Keratinocyte (primary cell): ENCODE measurements at regions not wholly inside any gene's neighbourhood (a gene's known extent, or its start where the extent isn't known, plus 50 kb on each side); places are given as distances from the start of the nearest gene placed in this dataset.

Experiments used
- DNase-seq: peaks from one replicate; pipeline ENCODE4 v3.0.0-alpha.2; 2011; ENCODE audit warnings: low read depth, missing footprints, low spot score
- FAIRE-seq: peaks from 2 replicates; lab custom pipeline; 2011; peaks lifted over from hg19 to GRCh38; lab: Jason Lieb, UNC
- H2AFZ ChIP-seq: 2 replicates; pipeline ENCODE4 v1.6.0; 2012; ENCODE audit warnings: low read length, control low read depth, inconsistent platforms; ENCODE audit not compliant: control insufficient read depth
- H3K27ac ChIP-seq: 2 replicates; pipeline ENCODE4 v1.5.1; 2011; ENCODE audit warnings: low read length; ENCODE audit not compliant: control insufficient read depth, insufficient read depth
- H3K27me3 ChIP-seq: 3 replicates; pipeline ENCODE4 v1.6.0; 2011; ENCODE audit warnings: low read length; ENCODE audit not compliant: control insufficient read depth, insufficient read depth; ENCODE audit errors: extremely low read depth
- H3K36me3 ChIP-seq, 2 experiments: 2 replicates in 1 of 2; 3 replicates in 1 of 2; pipeline ENCODE4 v1.5.1; 2011; ENCODE audit warnings: low read length in 2 of 2, mild to moderate bottlenecking in 1 of 2; ENCODE audit not compliant: control insufficient read depth in 2 of 2, insufficient read depth in 2 of 2; ENCODE audit errors: extremely low read depth in 1 of 2
- H3K4me1 ChIP-seq: 3 replicates; pipeline ENCODE4 v1.5.1; 2011; ENCODE audit warnings: low read length; ENCODE audit not compliant: control insufficient read depth, insufficient read depth; ENCODE audit errors: extremely low read depth
- H3K4me2 ChIP-seq: 3 replicates; pipeline ENCODE4 v1.6.0; 2011; ENCODE audit warnings: low read depth, low read length; ENCODE audit not compliant: control insufficient read depth, insufficient read depth; ENCODE audit errors: extremely low read depth
- H3K4me3 ChIP-seq, 3 experiments: fragments of 200-600 bp in 1 of 3; sonication (generic) in 1 of 3; 2 replicates in 2 of 3; 3 replicates in 1 of 3; pipeline ENCODE4 v1.5.1; 2011 to 2016; ENCODE audit warnings: low read length in 3 of 3, mild to moderate bottlenecking in 3 of 3, control low read depth in 2 of 3, inconsistent platforms in 1 of 3, low read depth in 1 of 3, mixed read lengths in 1 of 3, mixed run types in 1 of 3, moderate library complexity in 1 of 3; ENCODE audit not compliant: control insufficient read depth in 2 of 3, insufficient read depth in 2 of 3; ENCODE audit errors: extremely low read depth in 1 of 3
- H3K79me2 ChIP-seq: 2 replicates; pipeline ENCODE4 v1.6.0; 2012; ENCODE audit warnings: low read length; ENCODE audit not compliant: control insufficient read depth, insufficient read depth
- H3K9ac ChIP-seq: 3 replicates; pipeline ENCODE4 v1.6.0; 2011; ENCODE audit warnings: low read length; ENCODE audit not compliant: control insufficient read depth, insufficient read depth; ENCODE audit errors: extremely low read depth
- H3K9me1 ChIP-seq: 3 replicates; pipeline ENCODE4 v1.6.0; 2011; ENCODE audit warnings: low read length; ENCODE audit not compliant: control insufficient read depth, insufficient read depth; ENCODE audit errors: extremely low read depth
- H3K9me3 ChIP-seq: 2 replicates; pipeline ENCODE4 v1.5.1; 2012; ENCODE audit warnings: low read depth, low read length; ENCODE audit not compliant: control insufficient read depth
- H4K20me1 ChIP-seq: 3 replicates; pipeline ENCODE4 v1.6.0; 2011; ENCODE audit warnings: low read length; ENCODE audit not compliant: control insufficient read depth, insufficient read depth; ENCODE audit errors: extremely low read depth
- EZH2 ChIP-seq: IDR thresholded peaks from one replicate; pipeline ENCODE4 v1.6.1; 2012; ENCODE audit warnings: inconsistent platforms, mild to moderate bottlenecking, low read length, moderate library complexity
- dilution Hi-C: fragments of 300-500 bp; cut with MboI; formaldehyde crosslinking; loops from one replicate; pipeline ENCODE4 v1.7.0; 2020; ENCODE audit warnings: low sequenced_read_pairs; ENCODE audit not compliant: extremely low pct_ligation_motif_present
- TF ChIP-seq, protein P1 (sequence below), 3 experiments: IDR thresholded peaks in 1 of 3; conservative IDR thresholded peaks in 1 of 3; optimal IDR thresholded peaks in 1 of 3; 2 replicates in 2 of 3; 3 replicates in 1 of 3; pipeline versions ENCODE3 to v1.5.1; 2011; ENCODE audit warnings: low read length in 3 of 3, mild to moderate bottlenecking in 3 of 3, moderate library complexity in 2 of 3, control low read depth in 1 of 3, inconsistent platforms in 1 of 3; ENCODE audit not compliant: insufficient read depth in 2 of 3; ENCODE audit errors: extremely low read depth in 1 of 3

DNA sequence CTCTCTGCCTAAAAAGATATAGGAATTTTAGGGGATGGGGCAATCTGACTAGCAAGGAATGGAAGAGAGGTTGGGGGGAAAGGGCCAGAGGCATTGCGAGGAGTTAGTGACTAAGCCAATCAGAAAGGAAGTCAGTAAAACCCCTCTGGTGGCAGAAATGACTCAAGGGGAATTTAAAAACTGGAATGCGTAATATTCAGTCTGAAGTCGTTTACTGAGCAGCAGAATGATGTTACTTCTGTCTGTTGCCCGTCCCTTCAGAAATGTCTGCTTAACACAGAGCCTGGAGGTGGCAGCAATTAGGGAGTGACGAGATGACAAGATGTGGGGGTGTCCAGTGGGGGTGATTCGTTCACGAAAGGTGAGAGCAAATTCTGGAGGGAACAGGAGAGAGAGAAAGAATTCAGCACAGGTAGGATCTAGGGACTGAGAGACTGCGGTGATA lies 107.7 kb upstream of the CLMP start:
- Histone ChIP-seq H3K79me2 (no peaks in the 10 kb centered on the region), H3K4me1 (peaks cover 16% of the 10 kb centered on the region), H4K20me1 (no peaks in the 10 kb centered on the region), H3K27me3 (peaks cover 35% of the 10 kb centered on the region), H2AFZ (no peak overlapping the region), H3K4me3 (no peak overlapping the region), H3K36me3 (no peaks in the 10 kb centered on the region), H3K9ac (no peak overlapping the region), H3K4me2 (no peak overlapping the region), H3K27ac (no peak overlapping the region), H3K9me3 (no peaks in the 10 kb centered on the region), H3K9me1 (no peaks in the 10 kb centered on the region)
- DNase-seq (no peak), FAIRE-seq (no peak)
- TF ChIP-seq, protein P1, sequence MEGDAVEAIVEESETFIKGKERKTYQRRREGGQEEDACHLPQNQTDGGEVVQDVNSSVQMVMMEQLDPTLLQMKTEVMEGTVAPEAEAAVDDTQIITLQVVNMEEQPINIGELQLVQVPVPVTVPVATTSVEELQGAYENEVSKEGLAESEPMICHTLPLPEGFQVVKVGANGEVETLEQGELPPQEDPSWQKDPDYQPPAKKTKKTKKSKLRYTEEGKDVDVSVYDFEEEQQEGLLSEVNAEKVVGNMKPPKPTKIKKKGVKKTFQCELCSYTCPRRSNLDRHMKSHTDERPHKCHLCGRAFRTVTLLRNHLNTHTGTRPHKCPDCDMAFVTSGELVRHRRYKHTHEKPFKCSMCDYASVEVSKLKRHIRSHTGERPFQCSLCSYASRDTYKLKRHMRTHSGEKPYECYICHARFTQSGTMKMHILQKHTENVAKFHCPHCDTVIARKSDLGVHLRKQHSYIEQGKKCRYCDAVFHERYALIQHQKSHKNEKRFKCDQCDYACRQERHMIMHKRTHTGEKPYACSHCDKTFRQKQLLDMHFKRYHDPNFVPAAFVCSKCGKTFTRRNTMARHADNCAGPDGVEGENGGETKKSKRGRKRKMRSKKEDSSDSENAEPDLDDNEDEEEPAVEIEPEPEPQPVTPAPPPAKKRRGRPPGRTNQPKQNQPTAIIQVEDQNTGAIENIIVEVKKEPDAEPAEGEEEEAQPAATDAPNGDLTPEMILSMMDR (optimal IDR thresholded peaks at IDR 0.05 in 1 of 3, IDR thresholded peaks at IDR 0.05 in 1 of 3, conservative IDR thresholded peaks at IDR 0.05 in 1 of 3; ENCODE audit: extremely low read depth in 1 of 3, insufficient read depth in 2 of 3, low read length in 3 of 3), result no peak
- no peak for TF ChIP-seq EZH2
- dilution Hi-C loops, result no loop called here

DNA sequence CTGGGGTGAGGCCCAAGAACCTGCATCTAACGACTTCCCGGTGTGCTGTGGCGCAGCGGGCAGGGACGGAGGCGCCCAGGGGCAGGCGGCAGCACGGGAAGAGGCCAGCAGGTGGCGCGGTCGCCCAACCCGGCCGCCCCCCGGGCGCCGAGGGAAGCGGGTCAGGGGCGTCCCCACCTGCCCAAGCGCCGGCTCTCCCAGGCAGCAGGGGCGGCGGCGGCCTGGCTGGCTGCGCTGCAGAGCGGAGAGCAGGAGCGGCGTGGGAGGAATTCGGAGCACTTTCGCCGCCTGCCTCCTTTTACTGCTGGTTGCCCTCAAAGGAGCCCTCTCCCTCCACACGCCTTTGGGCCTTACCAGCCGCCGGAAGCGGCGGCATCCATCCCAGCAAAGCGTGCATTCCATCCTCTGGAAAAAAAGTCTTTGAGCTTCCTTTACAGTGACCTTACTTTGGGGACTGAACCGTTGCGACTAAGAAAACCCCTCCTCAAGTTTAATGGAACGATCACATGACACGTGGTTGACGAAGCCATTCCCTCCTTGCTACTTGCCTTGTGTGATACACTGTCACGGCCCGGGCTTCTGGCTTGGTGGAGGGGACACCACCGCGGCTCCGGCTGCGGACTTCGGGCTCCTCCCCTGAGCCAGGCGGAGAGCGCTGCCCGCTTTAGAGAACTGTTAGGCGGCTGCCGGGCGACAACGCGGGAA lies 106.8 kb upstream of the CLMP start:
- dilution Hi-C loops, result no loop called here
- DNase-seq, result no peak
- no peak for FAIRE-seq
- no peak overlapping the region for H3K9ac ChIP-seq
- H2AFZ ChIP-seq, result peak overlapping the region; percentile 63
- peaks cover 37% of the 10 kb centered on the region for H3K27me3 ChIP-seq
- peak overlapping the region; percentile 85 for H3K4me2 ChIP-seq
- peaks cover 16% of the 10 kb centered on the region for H3K4me1 ChIP-seq
- H3K4me3 ChIP-seq, result peak overlapping the region in 2 of 3 experiments; percentile 35 to 45
- no peaks in the 10 kb centered on the region for H3K9me1 ChIP-seq
- H4K20me1 ChIP-seq, result no peaks in the 10 kb centered on the region
- TF ChIP-seq EZH2, result no peak
- TF ChIP-seq, protein P1 (optimal IDR thresholded peaks at IDR 0.05 in 1 of 3, IDR thresholded peaks at IDR 0.05 in 1 of 3, conservative IDR thresholded peaks at IDR 0.05 in 1 of 3; ENCODE audit: extremely low read depth in 1 of 3, insufficient read depth in 2 of 3, low read length in 3 of 3), result peak; percentile 57 to 83 (median 73)
- H3K79me2 ChIP-seq, result no peaks in the 10 kb centered on the region
- no peak overlapping the region for H3K27ac ChIP-seq
- no peaks in the 10 kb centered on the region for H3K9me3 ChIP-seq
- H3K36me3 ChIP-seq, result no peaks in the 10 kb centered on the region
